SK-N-SH (cell line): ENCODE measurements at regions not wholly inside any gene's neighbourhood (a gene's known extent, or its start where the extent isn't known, plus 50 kb on each side); places are given as distances from the start of the nearest gene placed in this dataset.

ENCODE experiments used
- CTCF ChIA-PET: fragments of 300-600, 350-600 bp; formaldehyde crosslinking; extraction: SDS; loops from one replicate; lab custom pipeline; 2021; lab: Yijun Ruan, JAX
- POLR2A ChIA-PET: fragments of 350-600 bp; sonication (Branson Sonifier 250); formaldehyde crosslinking; extraction: SDS; loops from one replicate; lab custom pipeline; 2020; ENCODE audit warnings: antibody characterized with exemption, inconsistent platforms; lab: Yijun Ruan, JAX
- DNase-seq: peaks from one replicate; pipeline ENCODE4 v3.0.0; 2012
- H2AFZ ChIP-seq: fragments of 200-600 bp; sonication (generic); 2 replicates; pipeline ENCODE4 v1.8.1; 2016; ENCODE audit warnings: antibody characterized with exemption, mild to moderate bottlenecking, low read depth
- H3F3A ChIP-seq: fragments of 200-600 bp; sonication (generic); replicated peaks from 2 replicates; pipeline ENCODE3; 2016; ENCODE audit warnings: antibody characterized with exemption, mild to moderate bottlenecking; ENCODE audit not compliant: insufficient read depth
- H3K27ac ChIP-seq, 2 experiments: fragments of 200-500 bp in 1 of 2; fragments of 200-600 bp in 1 of 2; sonication (Bioruptor generic) in 1 of 2; sonication (generic), shearing (Covaris generic) in 1 of 2; 2 replicates each; pipeline versions ENCODE4 v1.5.1 to v1.6.1; 2014 to 2016; ENCODE audit warnings: low read depth in 2 of 2, inconsistent platforms in 1 of 2, low read length in 1 of 2, mild to moderate bottlenecking in 1 of 2, mixed read lengths in 1 of 2
- H3K27me3 ChIP-seq: fragments of 200-600 bp; sonication (generic), shearing (Covaris generic); 2 replicates; pipeline ENCODE4 v1.6.1; 2016; ENCODE audit warnings: mixed run types; ENCODE audit not compliant: insufficient read depth
- H3K36me3 ChIP-seq, 2 experiments: fragments of 200-500 bp in 1 of 2; fragments of 200-600 bp in 1 of 2; sonication (Bioruptor generic) in 1 of 2; sonication (generic) in 1 of 2; replicated peaks in 1 of 2; 2 replicates each; pipeline versions ENCODE3 to v1.5.1; 2014 to 2016; ENCODE audit warnings: low read length in 1 of 2, mild to moderate bottlenecking in 1 of 2; ENCODE audit not compliant: insufficient read depth in 2 of 2, control insufficient read depth in 1 of 2
- H3K4me1 ChIP-seq, 2 experiments: fragments of 200-500 bp in 1 of 2; fragments of 200-600 bp in 1 of 2; sonication (Bioruptor generic) in 1 of 2; sonication (generic), shearing (Covaris generic) in 1 of 2; 2 replicates each; pipeline versions ENCODE4 v1.5.1 to v1.6.1; 2014 to 2016; ENCODE audit warnings: low read depth in 1 of 2, low read length in 1 of 2, mixed run types in 1 of 2; ENCODE audit not compliant: insufficient read depth in 2 of 2, control insufficient read depth in 1 of 2
- H3K4me2 ChIP-seq: fragments of 200-600 bp; sonication (generic), shearing (Covaris generic); 2 replicates; pipeline ENCODE4 v1.6.1; 2017; ENCODE audit warnings: mixed run types
- H3K4me3 ChIP-seq, 2 experiments: fragments of 200-500 bp in 1 of 2; fragments of 200-600 bp in 1 of 2; sonication (Bioruptor generic) in 1 of 2; sonication (generic), shearing (Covaris generic) in 1 of 2; 2 replicates each; pipeline versions ENCODE4 v1.5.1 to v1.8.1; 2014 to 2016; ENCODE audit warnings: low read depth in 2 of 2, inconsistent platforms in 1 of 2, low read length in 1 of 2, mild to moderate bottlenecking in 1 of 2, mixed read lengths in 1 of 2, moderate library complexity in 1 of 2
- H3K79me2 ChIP-seq: fragments of 200-600 bp; sonication (generic); 2 replicates; pipeline ENCODE4 v1.8.1; 2017; ENCODE audit warnings: mild to moderate bottlenecking; ENCODE audit not compliant: insufficient read depth
- H3K9ac ChIP-seq: fragments of 200-600 bp; sonication (generic); 2 replicates; pipeline ENCODE4 v1.6.1; 2017; ENCODE audit warnings: mixed run types
- H3K9me2 ChIP-seq: fragments of 200-600 bp; sonication (generic); 2 replicates; pipeline ENCODE4 v1.6.1; 2017; ENCODE audit warnings: mixed run types
- H3K9me3 ChIP-seq: fragments of 200-600 bp; sonication (generic); 2 replicates; pipeline ENCODE4 v1.6.1; 2017; ENCODE audit warnings: mixed run types, mild to moderate bottlenecking, moderate library complexity
- H4K20me1 ChIP-seq: fragments of 200-600 bp; sonication (generic); 2 replicates; pipeline ENCODE4 v1.6.1; 2017; ENCODE audit warnings: mild to moderate bottlenecking, mixed run types; ENCODE audit not compliant: insufficient read depth
- CTCF ChIP-seq: fragments of 200-600 bp; sonication (generic); IDR thresholded peaks from 2 replicates; pipeline ENCODE4 v1.6.1; 2017; ENCODE audit warnings: antibody characterized with exemption, mild to moderate bottlenecking, moderate library complexity
- EP300 ChIP-seq, 2 experiments: IDR thresholded peaks; 2 replicates each; pipeline versions ENCODE4 v1.4.0 to v1.6.1; 2012; ENCODE audit warnings: borderline replicate concordance in 1 of 2, low read depth in 1 of 2, low read length in 1 of 2
- FOSL2 ChIP-seq: IDR thresholded peaks from 2 replicates; pipeline ENCODE4 v1.4.0; 2012; ENCODE audit warnings: low read depth, mild to moderate bottlenecking, moderate library complexity, borderline replicate concordance
- FOXM1 ChIP-seq: IDR thresholded peaks from 2 replicates; pipeline ENCODE4 v1.4.0; 2012; ENCODE audit warnings: low read depth, mild to moderate bottlenecking
- GATA2 ChIP-seq: sonication (generic); formaldehyde crosslinking; IDR thresholded peaks from 2 replicates; pipeline ENCODE4 v1.5.0; 2020; ENCODE audit warnings: mild to moderate bottlenecking, missing genetic modification reagents
- IRF3 ChIP-seq: fragments of 150-350 bp; IDR thresholded peaks from 2 replicates; pipeline ENCODE4 v1.6.1; 2016; ENCODE audit warnings: mild to moderate bottlenecking, low read depth, low read length
- JUND ChIP-seq: IDR thresholded peaks from 2 replicates; pipeline ENCODE4 v1.4.0; 2012
- MAX ChIP-seq: IDR thresholded peaks from 2 replicates; pipeline ENCODE4 v1.4.0; 2012; ENCODE audit warnings: low read depth
- NFIC ChIP-seq: IDR thresholded peaks from 2 replicates; pipeline ENCODE4 v1.4.0; 2012; ENCODE audit warnings: borderline replicate concordance
- REST ChIP-seq: IDR thresholded peaks from 2 replicates; pipeline ENCODE4 v1.6.1; 2012; ENCODE audit warnings: mild to moderate bottlenecking, low read depth, low read length, moderate library complexity
- RFX5 ChIP-seq: IDR thresholded peaks from 2 replicates; pipeline ENCODE4 v1.6.1; 2012; ENCODE audit warnings: mild to moderate bottlenecking, improper control_type of control experiment, low read length
- TAF1 ChIP-seq: IDR thresholded peaks from 2 replicates; pipeline ENCODE4 v1.6.1; 2012; ENCODE audit warnings: low read depth, mild to moderate bottlenecking, low read length, moderate library complexity, borderline replicate concordance
- USF2 ChIP-seq: fragments of 150-350 bp; IDR thresholded peaks from 2 replicates; pipeline ENCODE4 v1.6.1; 2017; ENCODE audit warnings: antibody characterized with exemption, low read length, low read depth, borderline replicate concordance
- WGBS: methylation state at CpG from one replicate; pipeline ENCODE4 v1.1.6; 2017; ENCODE audit warnings: low lambda C conversion rate; 5-methylcytosine and 5-hydroxymethylcytosine counted together

GRCh38 chr12:31837913-31838312, 109.1 kb upstream of the AMN1 start:
- CTCF ChIA-PET, result no interaction called here
- POLR2A ChIA-PET, result no interaction called here
- H3K9me3 ChIP-seq, result no peaks in the 10 kb centered on the region
- no peaks in the 10 kb centered on the region for H3K79me2 ChIP-seq
- no peaks in the 10 kb centered on the region for H3F3A ChIP-seq
- H2AFZ ChIP-seq, result no peak overlapping the region
- no peak overlapping the region for H3K9ac ChIP-seq
- TF ChIP-seq FOSL2 (no peak), MAX (no peak), FOXM1 (no peak), CTCF (no peak), JUND (no peak)
- H3K4me3 ChIP-seq, result no peak overlapping the region
- H3K27me3 ChIP-seq, result no peaks in the 10 kb centered on the region
- WGBS, result 49% methylated on average over 3 of the region's 3 CpGs
- H3K4me2 ChIP-seq, result no peak overlapping the region
- DNase-seq, result no peak
- no peaks in the 10 kb centered on the region for H3K9me2 ChIP-seq
- no peaks in the 10 kb centered on the region for H3K36me3 ChIP-seq
- no peaks in the 10 kb centered on the region for H4K20me1 ChIP-seq
- H3K4me1 ChIP-seq, result no peaks in the 10 kb centered on the region
- H3K27ac ChIP-seq, result no peak overlapping the region

GRCh38 chr12:31835276-31835882, 106.6 kb upstream of the AMN1 start:
- ChIA-PET POLR2A (no interaction called here), CTCF (no interaction called here)
- no peaks in the 10 kb centered on the region for H3K9me3 ChIP-seq

More at GRCh38 chr12:31835276-31835882, 106.6 kb upstream of the AMN1 start:
- Histone ChIP-seq H3K4me1 (no peaks in the 10 kb centered on the region), H3K36me3 (no peaks in the 10 kb centered on the region), H2AFZ (no peak overlapping the region), H4K20me1 (no peaks in the 10 kb centered on the region), H3K27ac (no peak overlapping the region), H3K4me3 (no peak overlapping the region), H3K27me3 (no peaks in the 10 kb centered on the region), H3F3A (no peaks in the 10 kb centered on the region), H3K79me2 (no peaks in the 10 kb centered on the region), H3K4me2 (no peak overlapping the region), H3K9ac (no peak overlapping the region), H3K9me2 (no peaks in the 10 kb centered on the region)
- no peak for DNase-seq
- 15% methylated on average over 5 of the region's 5 CpGs for WGBS
- no peak for TF ChIP-seq TAF1
- no peak for TF ChIP-seq REST
- no peak for TF ChIP-seq EP300 (IDR thresholded peaks at IDR 0.05; ENCODE audit: borderline replicate concordance in 1 of 2, low read depth in 1 of 2, low read length in 1 of 2)
- TF ChIP-seq FOXM1, result no peak
- TF ChIP-seq IRF3, result no peak
- TF ChIP-seq RFX5, result no peak
- TF ChIP-seq USF2, result no peak
- no peak for TF ChIP-seq NFIC
- no peak for TF ChIP-seq GATA2 (CRISPR knock-in tag)
